CD4-positive, alpha-beta memory T cell (primary cell): ENCODE measurements at regions not wholly inside any gene's neighbourhood (a gene's known extent, or its start where the extent isn't known, plus 50 kb on each side); places are given as distances from the start of the nearest gene placed in this dataset.

ENCODE experiments used
- CTCF ChIA-PET: fragments of 350-600 bp; sonication (Branson Sonifier 250); formaldehyde crosslinking; loops from one replicate; lab custom pipeline; 2021; ENCODE audit warnings: inconsistent platforms; ENCODE audit not compliant: partially characterized antibody; lab: Charles Lee
- POLR2A ChIA-PET: fragments of 350-600 bp; sonication (Branson Sonifier 250); formaldehyde crosslinking; loops from one replicate; lab custom pipeline; 2021; ENCODE audit not compliant: partially characterized antibody; lab: Charles Lee
- DNase-seq, 5 donors: peaks; one replicate each; pipeline versions ENCODE4 v3.0.0 to v3.0.0-alpha.2; 2020 to 2022; ENCODE audit warnings: mixed read lengths in 1 of 5
- H3K27ac ChIP-seq: one replicate; pipeline ENCODE4 v1.7.0; 2013; ENCODE audit warnings: low read depth, low read length
- H3K27me3 ChIP-seq: 2 replicates; pipeline ENCODE4 v1.7.0; 2013; ENCODE audit warnings: mild to moderate bottlenecking, low read length, moderate library complexity; ENCODE audit not compliant: insufficient read depth
- H3K36me3 ChIP-seq: 2 replicates; pipeline ENCODE4 v1.7.0; 2013; ENCODE audit warnings: mild to moderate bottlenecking, low read length, moderate library complexity; ENCODE audit not compliant: insufficient read depth
- H3K4me1 ChIP-seq: 2 replicates; pipeline ENCODE4 v1.7.0; 2013; ENCODE audit warnings: mild to moderate bottlenecking, low read length, moderate library complexity; ENCODE audit not compliant: insufficient read depth
- H3K4me3 ChIP-seq, 2 donors: one replicate each; pipeline ENCODE4 v1.7.0; 2013; ENCODE audit warnings: low read length in 2 of 2, mild to moderate bottlenecking in 1 of 2
- H3K9me3 ChIP-seq, 2 donors: one replicate each; pipeline ENCODE4 v1.7.0; 2013; ENCODE audit warnings: low read length in 2 of 2, control low read depth in 1 of 2; ENCODE audit not compliant: control insufficient read depth in 1 of 2
- H3K27ac Mint-ChIP-seq, 7 donors: one replicate each; pipeline ENCODE4 v1.8.0; 2020 to 2021; ENCODE audit warnings: mixed read lengths in 7 of 7, mild to moderate bottlenecking in 6 of 7, inconsistent platforms in 3 of 7, moderate library complexity in 3 of 7
- H3K27me3 Mint-ChIP-seq, 2 donors: one replicate each; pipeline ENCODE4 v1.8.0; 2020 to 2021; ENCODE audit warnings: mixed read lengths in 2 of 2
- H3K36me3 Mint-ChIP-seq, 2 donors: one replicate each; pipeline ENCODE4 v1.8.0; 2020 to 2021; ENCODE audit warnings: mixed read lengths in 2 of 2, inconsistent platforms in 1 of 2, mild to moderate bottlenecking in 1 of 2
- H3K4me1 Mint-ChIP-seq, 4 donors: one replicate each; pipeline ENCODE4 v1.8.0; 2020 to 2021; ENCODE audit warnings: mixed read lengths in 4 of 4, mild to moderate bottlenecking in 1 of 4
- H3K4me3 Mint-ChIP-seq, 8 donors: one replicate each; pipeline ENCODE4 v1.8.0; 2020 to 2021; ENCODE audit warnings: mixed read lengths in 8 of 8, mild to moderate bottlenecking in 7 of 8, moderate library complexity in 6 of 8, inconsistent platforms in 3 of 8
- H3K9me3 Mint-ChIP-seq, 8 donors: one replicate each; pipeline ENCODE4 v1.8.0; 2020 to 2021; ENCODE audit warnings: mixed read lengths in 8 of 8, mild to moderate bottlenecking in 5 of 8, inconsistent platforms in 3 of 8, moderate library complexity in 1 of 8
- intact Hi-C: fragments of 100-400 bp; cut with micrococcal nuclease; formaldehyde crosslinking; loops from one replicate; pipeline ENCODE4 v1.15.1; 2023

DNA sequence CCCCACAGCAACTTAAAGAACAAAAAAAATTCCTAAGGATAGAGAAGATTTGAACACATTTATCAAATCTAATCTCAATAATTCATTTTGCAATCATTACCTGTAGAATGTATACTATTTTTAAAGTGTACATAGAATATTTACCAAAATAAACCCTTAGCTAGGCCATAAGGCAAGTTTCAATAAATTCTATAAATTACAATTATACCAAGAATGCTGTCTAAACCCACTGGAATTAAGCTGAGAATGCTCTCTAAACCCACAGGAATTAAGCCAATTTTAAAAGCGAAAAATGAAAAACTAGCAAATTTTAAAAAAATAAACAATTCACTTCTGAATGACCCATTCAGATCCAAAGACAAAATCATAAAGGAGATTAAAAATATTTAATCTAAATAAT, 540.4 kb upstream of the NBEA start:
- Mint-ChIP-seq H3K4me1 (no peaks in the 10 kb centered on the region), H3K27me3 (no peaks in the 10 kb centered on the region), H3K36me3 (no peaks in the 10 kb centered on the region), H3K27ac (no peak overlapping the region), H3K9me3 (peaks cover 1 to 11% (median 5%) of the 10 kb centered on the region in 8 donors), H3K4me3 (no peak overlapping the region)
- Histone ChIP-seq H3K27ac (no peak overlapping the region), H3K4me3 (no peak overlapping the region), H3K36me3 (no peaks in the 10 kb centered on the region), H3K4me1 (no peaks in the 10 kb centered on the region), H3K9me3 (no peaks in the 10 kb centered on the region), H3K27me3 (no peaks in the 10 kb centered on the region)
- CTCF ChIA-PET: no interaction called here
- intact Hi-C loops: no loop called here
- DNase-seq: no peak
- POLR2A ChIA-PET: no interaction called here

DNA sequence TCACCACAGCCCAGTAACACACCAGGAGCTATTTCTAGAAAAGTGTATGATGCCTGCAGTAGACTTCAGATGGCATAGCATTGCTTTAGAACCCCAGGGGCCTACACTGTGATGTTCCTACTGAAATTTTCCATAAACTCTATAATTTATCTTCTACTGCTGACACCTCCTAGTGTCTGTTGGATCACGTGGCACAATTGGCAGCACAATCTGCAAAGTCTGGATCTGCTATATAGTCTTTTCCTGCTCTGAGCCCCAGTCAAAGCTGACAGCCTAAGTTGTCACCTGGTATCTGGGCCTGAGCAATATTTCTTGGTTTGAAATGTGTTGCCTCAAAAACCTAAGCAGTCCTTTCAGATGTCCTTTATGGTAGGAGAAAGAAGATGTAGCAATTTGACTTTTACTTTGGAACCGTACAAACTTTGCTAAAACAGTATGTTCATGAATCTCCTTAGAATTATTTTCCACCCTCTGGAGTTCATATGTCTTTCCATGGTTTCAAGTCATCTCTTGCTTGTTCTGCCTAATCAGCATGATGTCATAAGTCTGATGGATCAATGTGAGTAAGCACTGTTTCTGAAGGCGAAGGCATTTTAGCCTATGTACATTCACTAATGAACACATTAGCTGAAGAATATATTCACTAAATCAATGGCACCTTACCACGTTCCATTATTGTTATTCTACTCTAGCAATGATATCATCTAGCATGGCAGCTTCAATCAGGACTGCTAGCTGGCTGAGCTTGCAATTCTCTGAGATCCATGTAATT, 536.5 kb upstream of the NBEA start:
- intact Hi-C loops: no loop called here
- H3K4me3 Mint-ChIP-seq: no peak overlapping the region
- POLR2A ChIA-PET: no interaction called here

DNA sequence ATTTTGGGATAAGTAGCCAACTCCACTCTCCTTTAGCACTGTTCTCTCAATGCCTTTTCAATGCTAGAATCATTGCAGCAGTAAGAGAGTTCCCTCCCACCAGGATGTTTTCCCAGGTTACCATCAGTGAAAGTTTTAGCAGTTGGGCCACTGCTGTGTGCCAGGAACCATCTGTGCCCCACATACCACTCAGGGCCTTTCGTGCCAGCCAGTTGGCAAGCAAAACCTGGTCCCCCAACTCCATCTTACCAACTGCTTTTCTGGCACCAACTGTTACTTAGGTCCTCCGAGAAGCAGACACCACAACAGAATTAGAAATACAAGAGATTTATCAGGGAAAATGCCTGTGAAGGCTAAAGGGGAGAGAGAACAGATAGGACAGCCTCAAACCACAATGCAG, 533.4 kb upstream of the NBEA start:
- H3K4me3 ChIP-seq: no peak overlapping the region
- Mint-ChIP-seq H3K27me3 (no peaks in the 10 kb centered on the region), H3K4me3 (no peak overlapping the region), H3K4me1 (no peaks in the 10 kb centered on the region), H3K36me3 (no peaks in the 10 kb centered on the region), H3K27ac (peak overlapping the region in 1 of 7 donors; percentile 37), H3K9me3 (peaks cover 0 to 9% (median 0%) of the 10 kb centered on the region in 8 donors)
- CTCF ChIA-PET: no interaction called here
- no peaks in the 10 kb centered on the region for H3K36me3 ChIP-seq
- H3K27ac ChIP-seq: no peak overlapping the region
- H3K4me1 ChIP-seq: no peaks in the 10 kb centered on the region
- no peaks in the 10 kb centered on the region for H3K27me3 ChIP-seq
- no peaks in the 10 kb centered on the region for H3K9me3 ChIP-seq
- POLR2A ChIA-PET: no interaction called here
- no peak for DNase-seq
- intact Hi-C loops: no loop called here

More for the DNA sequence above, 536.5 kb upstream of the NBEA start:
- Mint-ChIP-seq H3K9me3 (peaks cover 0 to 9% (median 0%) of the 10 kb centered on the region in 8 donors), H3K36me3 (no peaks in the 10 kb centered on the region), H3K27me3 (no peaks in the 10 kb centered on the region), H3K27ac (no peak overlapping the region), H3K4me1 (no peaks in the 10 kb centered on the region)
- no peak for DNase-seq
- H3K9me3 ChIP-seq: no peaks in the 10 kb centered on the region
- no peak overlapping the region for H3K4me3 ChIP-seq
- no peaks in the 10 kb centered on the region for H3K4me1 ChIP-seq
- H3K36me3 ChIP-seq: no peaks in the 10 kb centered on the region
- CTCF ChIA-PET: no interaction called here
- H3K27me3 ChIP-seq: no peaks in the 10 kb centered on the region
- H3K27ac ChIP-seq: no peak overlapping the region

GRCh38 chr13:34409496-34410182, 532.4 kb upstream of the NBEA start:
- CTCF ChIA-PET: no interaction called here

DNA sequence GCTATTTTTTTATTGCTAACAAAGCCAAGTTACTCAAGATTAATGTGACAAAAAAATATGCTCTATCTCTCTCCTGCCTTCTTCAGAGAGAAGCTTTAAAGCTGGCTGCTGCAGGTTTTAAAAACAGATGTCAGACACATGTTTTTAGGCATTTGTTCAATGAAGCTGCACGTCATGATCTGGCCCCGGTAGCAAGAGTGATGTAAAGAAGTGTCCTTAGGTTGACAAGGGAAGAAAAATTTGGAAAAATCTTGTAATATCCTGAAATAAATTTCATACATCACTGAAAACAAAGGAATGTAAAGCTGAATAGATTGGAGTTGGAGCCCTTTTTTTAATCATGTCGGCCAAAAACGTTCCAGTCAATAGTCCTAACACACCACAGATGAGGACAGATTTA, 531.4 kb upstream of the NBEA start:
- Mint-ChIP-seq H3K4me3 (no peak overlapping the region), H3K36me3 (no peaks in the 10 kb centered on the region), H3K9me3 (peaks cover 0 to 7% (median 2%) of the 10 kb centered on the region in 8 donors), H3K27ac (no peak overlapping the region), H3K27me3 (peaks cover 0 to 2% of the 10 kb centered on the region in 2 donors), H3K4me1 (no peaks in the 10 kb centered on the region)
- POLR2A ChIA-PET: no interaction called here
- no peak overlapping the region for H3K4me3 ChIP-seq
- H3K4me1 ChIP-seq: no peaks in the 10 kb centered on the region
- CTCF ChIA-PET: no interaction called here
- no peak overlapping the region for H3K27ac ChIP-seq
- intact Hi-C loops: no loop called here
- H3K9me3 ChIP-seq: no peaks in the 10 kb centered on the region
- no peaks in the 10 kb centered on the region for H3K36me3 ChIP-seq
- DNase-seq: no peak
- H3K27me3 ChIP-seq: no peaks in the 10 kb centered on the region

More at GRCh38 chr13:34409496-34410182, 532.4 kb upstream of the NBEA start:
- intact Hi-C loops: no loop called here
- Mint-ChIP-seq H3K4me1 (no peaks in the 10 kb centered on the region), H3K27ac (no peak overlapping the region), H3K36me3 (no peaks in the 10 kb centered on the region), H3K4me3 (no peak overlapping the region), H3K9me3 (peaks cover 0 to 9% (median 0%) of the 10 kb centered on the region in 8 donors), H3K27me3 (peaks cover 0 to 2% of the 10 kb centered on the region in 2 donors)
- Histone ChIP-seq H3K27me3 (no peaks in the 10 kb centered on the region), H3K4me1 (no peaks in the 10 kb centered on the region), H3K36me3 (no peaks in the 10 kb centered on the region), H3K27ac (no peak overlapping the region), H3K4me3 (no peak overlapping the region), H3K9me3 (no peaks in the 10 kb centered on the region)
- POLR2A ChIA-PET: no interaction called here
- DNase-seq: no peak

GRCh38 chr13:34411177-34411576, 530.9 kb upstream of the NBEA start:
- ChIA-PET POLR2A (no interaction called here), CTCF (no interaction called here)
- no peaks in the 10 kb centered on the region for H3K9me3 ChIP-seq
- Mint-ChIP-seq H3K36me3 (no peaks in the 10 kb centered on the region), H3K4me1 (no peaks in the 10 kb centered on the region), H3K27me3 (peaks cover 0 to 2% of the 10 kb centered on the region in 2 donors), H3K9me3 (peaks cover 0 to 7% (median 2%) of the 10 kb centered on the region in 8 donors), H3K4me3 (no peak overlapping the region), H3K27ac (no peak overlapping the region)
- H3K4me1 ChIP-seq: no peaks in the 10 kb centered on the region
- H3K27me3 ChIP-seq: no peaks in the 10 kb centered on the region
- no peaks in the 10 kb centered on the region for H3K36me3 ChIP-seq
- H3K27ac ChIP-seq: no peak overlapping the region
- H3K4me3 ChIP-seq: no peak overlapping the region
- intact Hi-C loops: no loop called here
- DNase-seq: no peak

DNA sequence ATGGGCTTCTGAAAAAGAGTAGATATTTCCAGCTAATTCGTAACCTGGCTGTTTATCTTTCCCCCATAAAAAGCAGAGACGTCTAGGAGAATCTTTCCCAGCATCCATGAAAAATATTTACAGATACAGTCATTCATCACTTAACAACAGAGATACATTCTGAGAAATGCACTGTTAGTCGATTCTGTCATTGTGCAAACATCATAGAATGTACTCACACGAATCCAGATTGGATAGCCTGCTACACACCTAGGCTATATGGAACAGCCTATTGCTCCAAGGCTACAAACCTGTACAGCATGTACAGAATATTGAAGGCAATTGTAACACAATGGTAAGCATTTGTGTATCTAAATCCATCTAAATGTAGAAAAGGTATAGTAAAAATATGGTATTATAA, 530.2 kb upstream of the NBEA start:
- POLR2A ChIA-PET: no interaction called here
- CTCF ChIA-PET: no interaction called here
- no peak for DNase-seq

More for the DNA sequence above, 530.2 kb upstream of the NBEA start:
- Histone ChIP-seq H3K27me3 (no peaks in the 10 kb centered on the region), H3K27ac (no peak overlapping the region), H3K4me1 (no peaks in the 10 kb centered on the region), H3K9me3 (no peaks in the 10 kb centered on the region), H3K36me3 (no peaks in the 10 kb centered on the region), H3K4me3 (no peak overlapping the region)
- Mint-ChIP-seq H3K4me3 (no peak overlapping the region), H3K27ac (no peak overlapping the region), H3K9me3 (peaks cover 0 to 7% (median 2%) of the 10 kb centered on the region in 8 donors), H3K4me1 (no peaks in the 10 kb centered on the region), H3K36me3 (no peaks in the 10 kb centered on the region), H3K27me3 (peaks cover 0 to 2% of the 10 kb centered on the region in 2 donors)
- intact Hi-C loops: no loop called here
